ENCODE measurements at regions not wholly inside any gene's neighbourhood (a gene's known extent, or its start where the extent isn't known, plus 50 kb on each side); places are given as distances from the start of the nearest gene placed in this dataset.

DNA sequence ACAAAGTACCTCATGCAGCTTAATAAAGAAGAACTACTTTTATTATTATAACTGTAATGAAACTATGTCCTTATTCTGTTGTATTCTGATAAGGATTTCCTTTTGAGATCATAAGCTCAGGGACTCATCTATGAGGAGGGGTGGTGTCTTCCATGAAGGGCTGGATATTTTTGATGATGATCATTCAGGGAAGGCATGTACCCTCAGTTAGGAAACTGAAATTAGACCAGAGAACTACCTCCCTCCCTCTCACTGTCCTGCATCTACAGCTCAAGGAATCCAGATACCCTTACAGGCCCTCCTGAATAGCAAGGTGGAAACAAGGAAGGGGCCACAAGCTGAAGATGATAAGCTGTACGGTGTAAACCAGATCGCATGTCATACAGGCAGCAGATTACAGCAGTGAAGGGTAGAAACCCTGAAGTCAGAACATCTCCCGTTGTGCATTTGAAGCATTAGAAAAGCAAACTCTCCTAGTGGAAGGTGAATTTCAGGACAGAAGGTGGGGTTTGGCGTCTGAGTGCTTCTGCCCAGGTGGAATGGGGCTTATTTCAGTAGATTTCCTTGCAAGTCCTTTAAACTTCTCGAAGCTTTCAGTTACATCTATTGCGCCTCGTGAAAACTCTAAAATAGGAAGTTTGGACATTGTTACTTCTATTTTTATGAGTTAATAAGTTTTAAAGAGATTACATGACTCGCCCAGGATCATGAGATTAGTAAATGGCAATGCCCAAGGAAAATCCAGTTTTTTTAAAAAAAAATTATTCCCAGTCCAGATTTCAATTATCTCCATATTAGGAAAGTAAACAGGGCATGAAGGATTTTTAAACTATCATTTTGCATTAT is 101.1 kb upstream of the HNRNPU start:
- Histone ChIP-seq H4K20me1 (ENCODE audit: control insufficient read depth, insufficient read depth) (no peaks in the 10 kb centered on the region), H3K4me2 (ENCODE audit: control insufficient read depth, insufficient read depth) (no peak overlapping the region), H3K9ac (ENCODE audit: control insufficient read depth, insufficient read depth, low read length) (no peak overlapping the region), H3K27me3 (replicated peaks in 1 of 2; ENCODE audit: control insufficient read depth in 2 of 2, insufficient read depth in 2 of 2, low read length in 1 of 2) (no peaks in the 10 kb centered on the region), H2AFZ (ENCODE audit: control insufficient read depth, low read depth, low read length) (no peak overlapping the region; the same call in 1 of the 2 replicates), H3K79me2 (ENCODE audit: control insufficient read depth, insufficient read depth, low read length) (peaks cover 2% of the 10 kb centered on the region; the same call in 1 of the 2 replicates), H3K27ac (ENCODE audit: control insufficient read depth, insufficient read depth) (no peak overlapping the region), H3K9me3 (replicated peaks; ENCODE audit: control insufficient read depth, insufficient read depth, low read length) (no peaks in the 10 kb centered on the region), H3K4me3 (no peak overlapping the region), H3K36me3 (ENCODE audit: control insufficient read depth in 2 of 2, insufficient read depth in 2 of 2, low read length in 1 of 2) (no peaks in the 10 kb centered on the region), H3K4me1 (ENCODE audit: control insufficient read depth, insufficient read depth, low read length) (peaks cover 7% of the 10 kb centered on the region; the same call in 1 of the 2 replicates)
- in situ Hi-C loops (cut with MboI) = loop anchor here (5.0 kb wide), 1 partner anchor 103 kb away; the partner anchor contains the start of gene HNRNPU
- DNase-seq (ENCODE audit: low read depth, low spot score) (no peak), ATAC-seq (no peak), FAIRE-seq (no peak)
- POLR2A ChIA-PET = interaction anchor here (1.2 to 1.9 kb wide), 2 partner anchors 20 to 25 kb away, joined by 3 to 8 read pairs; no protein-coding TSS in a partner anchor
- BruUV-seq (replicated peaks) = no TSS peak
- RAD21 ChIA-PET (ENCODE audit: unreplicated experiment) = interaction anchor here (2.3 kb wide), 1 partner anchor 25 kb away, joined by 13 read pairs; no protein-coding TSS in a partner anchor
- CTCF ChIA-PET = interaction anchor here (1.8 to 2.2 kb wide), 2 partner anchors 25 to 164 kb away, joined by 5 to 8 read pairs; no protein-coding TSS in a partner anchor
- SMC1A ChIA-PET (ENCODE audit: uncharacterized antibody, unreplicated experiment) = interaction anchor here (1.1 to 2.8 kb wide), 10 partner anchors 10 to 362 kb away, joined by 3 to 20 read pairs (median 7); no protein-coding TSS in a partner anchor
- TF ChIP-seq, protein P1, sequence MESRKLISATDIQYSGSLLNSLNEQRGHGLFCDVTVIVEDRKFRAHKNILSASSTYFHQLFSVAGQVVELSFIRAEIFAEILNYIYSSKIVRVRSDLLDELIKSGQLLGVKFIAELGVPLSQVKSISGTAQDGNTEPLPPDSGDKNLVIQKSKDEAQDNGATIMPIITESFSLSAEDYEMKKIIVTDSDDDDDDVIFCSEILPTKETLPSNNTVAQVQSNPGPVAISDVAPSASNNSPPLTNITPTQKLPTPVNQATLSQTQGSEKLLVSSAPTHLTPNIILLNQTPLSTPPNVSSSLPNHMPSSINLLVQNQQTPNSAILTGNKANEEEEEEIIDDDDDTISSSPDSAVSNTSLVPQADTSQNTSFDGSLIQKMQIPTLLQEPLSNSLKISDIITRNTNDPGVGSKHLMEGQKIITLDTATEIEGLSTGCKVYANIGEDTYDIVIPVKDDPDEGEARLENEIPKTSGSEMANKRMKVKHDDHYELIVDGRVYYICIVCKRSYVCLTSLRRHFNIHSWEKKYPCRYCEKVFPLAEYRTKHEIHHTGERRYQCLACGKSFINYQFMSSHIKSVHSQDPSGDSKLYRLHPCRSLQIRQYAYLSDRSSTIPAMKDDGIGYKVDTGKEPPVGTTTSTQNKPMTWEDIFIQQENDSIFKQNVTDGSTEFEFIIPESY (IDR thresholded peaks at IDR 0.05) = no peak
- TF ChIP-seq TARDBP (IDR thresholded peaks at IDR 0.05; ENCODE audit: borderline replicate concordance) (no peak), NFYA (IDR thresholded peaks at IDR 0.05; ENCODE audit: borderline replicate concordance, low read depth, low read length) (no peak), ZZZ3 (IDR thresholded peaks at IDR 0.05; ENCODE audit: control insufficient read depth, insufficient read length, low read depth) (no peak), NR2C2 (IDR thresholded peaks at IDR 0.05; ENCODE audit: borderline replicate concordance, control insufficient read depth, insufficient read length, low read depth) (no peak), SUPT20H (IDR thresholded peaks at IDR 0.05; ENCODE audit: borderline replicate concordance, control insufficient read depth, low read depth, low read length) (no peak), ATF7 (IDR thresholded peaks at IDR 0.05; ENCODE audit: low read depth) (no peak), IKZF1 (conservative IDR thresholded peaks at IDR 0.05) (no peak), ZSCAN29 (IDR thresholded peaks at IDR 0.05) (no peak), MXI1 (IDR thresholded peaks at IDR 0.05; ENCODE audit: low read depth, low read length) (no peak), GATAD2B (conservative IDR thresholded peaks at IDR 0.05; ENCODE audit: low read depth) (no peak), SREBF1 (IDR thresholded peaks at IDR 0.05; ENCODE audit: low read length) (no peak), SP1 (IDR thresholded peaks at IDR 0.05; ENCODE audit: low read depth, low read length) (no peak), PAX5 (IDR thresholded peaks at IDR 0.05; ENCODE audit: borderline replicate concordance, low read depth, low read length) (no peak)
- TF ChIP-seq, protein P2, sequence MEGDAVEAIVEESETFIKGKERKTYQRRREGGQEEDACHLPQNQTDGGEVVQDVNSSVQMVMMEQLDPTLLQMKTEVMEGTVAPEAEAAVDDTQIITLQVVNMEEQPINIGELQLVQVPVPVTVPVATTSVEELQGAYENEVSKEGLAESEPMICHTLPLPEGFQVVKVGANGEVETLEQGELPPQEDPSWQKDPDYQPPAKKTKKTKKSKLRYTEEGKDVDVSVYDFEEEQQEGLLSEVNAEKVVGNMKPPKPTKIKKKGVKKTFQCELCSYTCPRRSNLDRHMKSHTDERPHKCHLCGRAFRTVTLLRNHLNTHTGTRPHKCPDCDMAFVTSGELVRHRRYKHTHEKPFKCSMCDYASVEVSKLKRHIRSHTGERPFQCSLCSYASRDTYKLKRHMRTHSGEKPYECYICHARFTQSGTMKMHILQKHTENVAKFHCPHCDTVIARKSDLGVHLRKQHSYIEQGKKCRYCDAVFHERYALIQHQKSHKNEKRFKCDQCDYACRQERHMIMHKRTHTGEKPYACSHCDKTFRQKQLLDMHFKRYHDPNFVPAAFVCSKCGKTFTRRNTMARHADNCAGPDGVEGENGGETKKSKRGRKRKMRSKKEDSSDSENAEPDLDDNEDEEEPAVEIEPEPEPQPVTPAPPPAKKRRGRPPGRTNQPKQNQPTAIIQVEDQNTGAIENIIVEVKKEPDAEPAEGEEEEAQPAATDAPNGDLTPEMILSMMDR (IDR thresholded peaks at IDR 0.05 in 2 of 3, conservative IDR thresholded peaks at IDR 0.05 in 1 of 3; ENCODE audit: control insufficient read depth in 2 of 3, extremely low read depth in 1 of 3, insufficient read depth in 1 of 3, low read depth in 3 of 3, low read length in 3 of 3) = no peak
- TF ChIP-seq, protein P3, sequence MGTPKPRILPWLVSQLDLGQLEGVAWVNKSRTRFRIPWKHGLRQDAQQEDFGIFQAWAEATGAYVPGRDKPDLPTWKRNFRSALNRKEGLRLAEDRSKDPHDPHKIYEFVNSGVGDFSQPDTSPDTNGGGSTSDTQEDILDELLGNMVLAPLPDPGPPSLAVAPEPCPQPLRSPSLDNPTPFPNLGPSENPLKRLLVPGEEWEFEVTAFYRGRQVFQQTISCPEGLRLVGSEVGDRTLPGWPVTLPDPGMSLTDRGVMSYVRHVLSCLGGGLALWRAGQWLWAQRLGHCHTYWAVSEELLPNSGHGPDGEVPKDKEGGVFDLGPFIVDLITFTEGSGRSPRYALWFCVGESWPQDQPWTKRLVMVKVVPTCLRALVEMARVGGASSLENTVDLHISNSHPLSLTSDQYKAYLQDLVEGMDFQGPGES (IDR thresholded peaks at IDR 0.05) = no peak
- WGBS (ENCODE audit: insufficient coverage, insufficient replicate concordance, low lambda C conversion rate, missing lambda C conversion rate) = 82% methylated on average over 8 of the region's 8 CpGs
- intact Hi-C loops (cut with micrococcal nuclease; ENCODE audit: unreplicated experiment) = no loop called here
